NCI-H524 (cell line): ENCODE measurements at regions not wholly inside any gene's neighbourhood (a gene's known extent, or its start where the extent isn't known, plus 50 kb on each side); places are given as distances from the start of the nearest gene placed in this dataset.
"Not testable (repeated sequence)": the region's sequence is repeated elsewhere in the genome, so short reads cannot be mapped to it uniquely, and the experiment has no call there.

ENCODE experiments used
- DNase-seq, 2 experiments: peaks; one replicate each; lab custom pipeline; 2025; lab: John Stamatoyannopoulos, UW

DNA sequence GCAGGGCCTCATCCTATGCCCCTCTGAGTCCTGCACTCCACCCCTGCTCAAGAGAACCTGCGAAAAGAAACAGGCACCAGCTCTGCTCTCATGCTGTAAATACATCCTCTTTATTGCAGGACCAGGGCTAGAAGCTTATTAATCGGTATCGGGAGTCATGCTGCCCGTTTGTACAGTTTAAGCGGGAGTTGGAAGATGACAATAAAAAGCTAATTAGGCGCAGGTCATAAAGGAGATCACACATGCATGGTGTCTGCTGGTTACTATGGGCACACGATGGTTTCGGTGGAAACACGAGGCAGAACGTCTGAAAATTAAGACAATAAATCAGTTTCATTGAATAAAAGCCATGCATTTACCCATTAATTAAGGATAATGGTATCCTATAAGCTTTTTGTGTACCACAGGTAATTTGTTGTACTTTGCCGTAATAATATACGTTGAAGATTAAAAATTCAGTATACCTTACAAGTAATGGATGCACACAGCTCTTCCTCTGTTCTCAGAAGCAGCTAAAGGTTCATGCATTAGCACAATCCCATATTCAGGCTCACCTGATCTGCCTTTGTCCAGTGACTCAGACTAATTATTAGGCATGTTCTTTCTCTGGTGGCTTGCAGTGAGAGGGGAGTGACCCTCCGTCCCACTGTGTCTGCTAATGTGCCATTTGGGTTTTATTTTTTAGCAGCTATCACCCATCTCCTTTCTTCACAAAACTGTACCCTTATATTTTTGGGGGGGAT is 406.0 kb downstream of the TSHZ3 start:
- DNase-seq: no peak

DNA sequence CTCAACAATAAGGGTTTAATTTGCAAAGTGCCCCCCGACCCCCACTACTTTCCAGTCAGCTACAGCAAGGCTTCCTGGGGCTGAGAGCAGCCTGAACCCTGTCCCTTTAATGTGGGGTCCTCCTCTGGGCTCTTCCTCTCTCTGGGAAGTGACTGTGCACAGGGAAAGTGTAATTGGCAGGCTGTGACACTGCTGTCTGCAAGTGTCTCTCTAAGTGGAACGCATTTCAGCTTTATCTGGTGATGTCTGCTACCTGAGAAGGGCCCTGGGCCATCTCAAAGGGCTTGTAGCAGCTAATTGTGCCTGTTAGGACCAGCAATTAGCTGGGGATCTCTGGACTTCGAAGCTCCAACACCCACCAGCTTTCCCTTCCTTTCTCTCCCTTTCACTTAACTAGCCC is 406.6 kb downstream of the TSHZ3 start:
- no peak for DNase-seq

DNA sequence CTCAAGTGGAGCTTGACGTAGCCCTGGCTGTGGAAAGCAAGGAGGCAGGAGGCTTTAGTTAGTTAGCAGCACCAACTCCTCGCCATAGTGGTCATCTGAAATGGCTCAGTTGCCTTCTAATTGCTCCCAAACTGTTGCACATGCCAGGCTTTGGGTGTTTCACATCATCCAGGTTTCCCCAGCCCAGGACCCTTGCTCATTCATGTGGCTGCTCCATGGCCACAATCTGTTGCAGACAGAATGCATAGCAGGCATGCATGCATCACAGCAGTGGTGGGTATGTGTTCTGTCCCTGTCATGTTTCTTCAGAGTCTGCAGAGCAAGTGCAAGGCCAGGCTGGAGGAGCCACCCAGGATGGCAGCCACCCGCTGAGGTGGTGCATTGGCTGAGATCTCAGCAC is 407.6 kb downstream of the TSHZ3 start:
- no peak for DNase-seq

DNA sequence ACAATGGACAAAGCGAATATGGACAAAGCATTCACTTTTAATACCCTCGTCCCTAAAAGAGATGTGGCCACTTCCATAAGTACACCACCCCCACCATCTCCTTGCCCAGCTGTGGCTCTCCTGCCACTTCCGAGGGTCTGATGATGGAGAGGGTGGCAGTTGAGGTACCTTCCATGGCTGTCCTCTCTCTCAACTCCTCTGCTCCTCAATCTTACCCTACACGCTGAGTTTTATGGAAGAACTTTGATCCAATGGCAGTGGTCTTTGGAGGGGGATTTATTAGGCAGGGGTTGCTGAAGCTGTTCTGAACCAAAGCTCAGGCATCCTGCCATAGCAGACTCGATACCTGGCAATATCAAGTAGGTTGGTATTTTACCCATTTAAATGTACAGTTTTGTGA is 413.0 kb downstream of the TSHZ3 start:
- DNase-seq: no peak

DNA sequence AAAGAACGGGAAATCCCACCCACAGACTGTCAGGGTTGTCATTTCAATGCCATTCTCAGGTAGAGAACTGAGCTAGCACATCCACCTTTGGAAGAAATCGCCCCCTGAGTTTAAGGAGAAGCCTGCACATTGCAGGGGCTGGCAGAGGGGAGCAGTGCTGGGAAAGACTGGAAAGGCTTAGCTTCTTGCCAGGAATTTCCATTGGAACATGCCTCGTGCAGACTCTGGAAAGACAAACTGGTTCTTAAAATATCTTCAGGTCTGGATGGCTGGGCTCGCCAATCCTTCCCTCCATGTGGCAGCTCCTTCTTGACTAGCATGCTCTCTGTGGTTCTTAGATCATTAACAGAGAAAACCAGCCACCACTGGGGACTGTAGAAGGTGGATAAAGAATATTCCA is 414.1 kb downstream of the TSHZ3 start:
- DNase-seq: no peak

DNA sequence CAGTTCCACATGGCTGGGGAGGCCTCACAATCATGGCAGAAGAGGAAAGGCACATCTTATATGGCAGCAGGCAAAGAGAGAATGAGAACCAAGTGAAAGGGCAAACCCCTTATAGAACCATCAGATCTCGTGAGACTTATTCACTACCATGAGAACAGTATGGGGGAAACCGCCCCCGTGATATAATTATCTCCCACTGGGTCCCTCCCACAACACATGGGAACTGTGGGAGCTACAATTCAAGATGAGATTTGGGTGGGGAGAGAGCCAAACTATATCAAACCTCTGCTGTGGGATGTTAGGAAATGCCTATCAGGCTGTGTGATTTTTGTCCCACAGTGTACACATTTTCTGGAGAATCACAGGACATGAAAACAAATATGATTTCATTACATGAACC is 415.8 kb downstream of the TSHZ3 start:
- not testable (repeated sequence) for DNase-seq

DNA sequence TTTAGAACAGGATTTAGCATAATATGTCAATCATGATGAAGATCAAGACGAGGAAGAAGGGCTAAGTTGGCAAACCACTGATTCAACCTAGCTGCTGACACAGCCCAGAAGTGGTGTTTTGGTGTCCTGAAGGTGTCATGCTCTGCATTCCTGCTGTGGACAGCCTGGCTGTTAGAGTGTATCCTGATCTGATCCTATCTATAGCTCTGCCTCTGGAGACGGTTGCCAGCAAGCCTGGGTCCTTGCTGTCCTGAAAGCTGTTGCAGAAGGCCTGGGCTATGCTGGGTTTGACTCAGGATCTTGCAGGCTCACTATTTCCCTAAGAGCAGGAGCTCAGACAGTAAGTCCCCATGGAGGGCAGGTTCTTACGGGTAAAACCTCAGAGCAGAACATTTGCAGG is 416.4 kb downstream of the TSHZ3 start:
- DNase-seq: no peak

DNA sequence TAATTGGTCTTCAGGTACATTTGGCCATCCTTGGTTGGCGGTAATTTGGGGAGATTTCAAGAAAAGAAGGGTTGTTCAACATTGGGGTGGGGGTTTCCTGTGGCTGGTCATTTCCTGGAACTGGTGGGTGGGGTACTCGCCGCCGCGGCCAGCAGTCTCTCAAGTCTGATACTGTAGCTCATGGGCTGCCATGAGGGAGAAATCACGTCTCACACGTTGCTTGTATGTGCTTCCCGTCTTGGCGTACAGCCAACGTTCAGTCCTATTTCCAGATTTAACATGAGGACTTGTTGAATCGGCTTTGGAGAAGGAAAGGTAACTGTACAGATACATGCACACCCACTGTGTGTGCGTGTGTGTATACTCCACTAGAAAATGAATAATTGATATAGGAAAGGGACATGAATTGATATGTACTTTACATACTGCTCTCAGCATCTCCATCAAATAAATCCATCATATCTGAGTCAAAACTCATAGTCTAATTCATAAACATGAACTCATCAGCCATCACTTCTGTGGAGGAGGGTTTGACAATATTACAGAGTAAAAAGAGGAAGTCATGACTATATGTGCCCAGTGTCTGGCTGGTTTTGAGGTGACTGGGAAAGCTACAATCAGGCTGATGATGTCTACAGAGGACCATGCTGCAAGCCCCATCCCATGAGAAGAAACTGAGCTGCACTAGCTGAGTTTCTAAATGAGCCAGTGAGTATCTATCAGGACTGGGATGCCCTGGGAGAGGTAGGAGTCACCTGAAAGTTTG is 418.1 kb downstream of the TSHZ3 start:
- DNase-seq: no peak

DNA sequence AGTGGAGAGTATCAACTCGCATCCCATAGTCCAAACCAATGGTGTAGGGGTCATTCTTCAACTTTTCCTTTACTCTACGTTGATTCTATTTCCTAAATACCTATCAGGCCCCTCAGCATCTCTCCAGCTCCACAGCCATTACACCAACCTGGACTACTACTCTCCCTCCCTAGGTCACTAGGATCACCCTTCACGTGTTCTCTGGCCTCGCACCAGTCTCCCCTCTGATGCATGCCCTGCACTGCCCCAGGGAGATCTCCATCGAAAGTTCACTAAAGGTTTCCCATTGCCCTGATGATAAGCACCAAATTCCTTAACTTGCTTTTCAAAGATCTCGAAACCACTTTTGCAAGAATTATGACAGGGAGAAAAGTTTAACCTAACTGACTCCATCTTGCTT is 421.5 kb downstream of the TSHZ3 start:
- DNase-seq: no peak

DNA sequence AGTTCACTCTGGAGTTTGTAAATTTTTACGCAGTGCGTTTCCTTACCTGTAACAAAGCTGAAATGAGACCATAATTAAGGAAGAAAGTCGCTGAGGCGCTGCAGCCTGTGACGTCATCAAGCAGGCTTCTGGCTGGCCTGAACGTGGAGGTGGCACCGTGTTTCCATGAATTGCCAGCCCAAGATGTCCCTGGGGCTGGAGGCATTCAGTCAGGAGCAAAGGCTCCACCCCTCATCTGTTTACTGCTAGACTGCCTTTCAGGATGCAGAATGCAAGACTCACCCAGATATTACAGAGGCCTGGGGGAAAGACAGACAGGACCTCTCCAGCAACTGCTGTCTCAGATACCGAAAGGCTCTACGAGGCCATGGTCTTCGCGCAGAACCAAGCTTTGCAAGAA is 424.6 kb downstream of the TSHZ3 start:
- no peak for DNase-seq

DNA sequence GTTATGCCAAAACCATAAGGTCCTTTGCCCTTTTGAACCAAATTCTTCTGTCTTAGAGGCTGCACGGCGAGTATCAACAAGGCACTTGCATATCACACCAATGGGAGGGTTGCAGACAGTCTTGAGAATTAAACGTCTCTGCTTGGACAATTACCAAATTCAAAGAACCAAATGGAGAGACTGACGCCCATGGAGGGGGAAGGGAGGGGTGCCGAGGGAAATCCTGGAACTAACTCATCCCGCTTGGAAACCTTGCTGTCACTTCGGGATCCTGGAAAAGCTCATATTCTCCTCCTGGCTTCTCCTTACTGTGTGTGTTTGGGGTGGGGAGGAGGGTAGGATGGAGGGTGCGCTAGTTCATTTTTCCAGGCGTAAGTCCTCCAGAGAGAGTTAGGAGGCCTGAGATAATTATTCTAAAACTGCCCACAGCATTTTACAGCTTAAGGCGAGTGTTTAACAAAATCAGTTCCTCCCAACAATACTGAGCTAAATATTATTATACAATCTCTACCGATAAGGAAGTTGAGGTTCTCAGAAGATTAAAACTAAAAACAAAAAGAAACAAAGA is 425.1 kb downstream of the TSHZ3 start:
- DNase-seq: no peak

DNA sequence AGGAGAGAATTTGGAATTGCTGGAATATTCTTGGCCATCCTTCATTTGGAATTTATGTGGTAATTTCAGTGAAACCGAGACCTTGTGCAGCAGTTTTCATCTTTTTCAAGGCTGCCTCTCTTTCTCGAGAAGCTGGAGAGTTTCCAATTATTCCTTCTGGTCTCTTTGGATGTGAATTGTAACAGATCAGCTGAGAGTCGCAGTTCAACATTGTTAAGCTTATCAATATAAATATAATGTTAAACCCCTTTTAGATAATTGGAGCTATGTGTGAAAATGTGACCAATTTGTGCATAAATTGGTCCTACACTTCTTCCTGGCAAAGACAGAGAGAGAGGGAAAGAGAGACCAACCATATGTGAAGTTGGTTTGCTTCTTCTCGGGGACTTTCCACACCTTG is 425.6 kb downstream of the TSHZ3 start:
- DNase-seq: no peak

DNA sequence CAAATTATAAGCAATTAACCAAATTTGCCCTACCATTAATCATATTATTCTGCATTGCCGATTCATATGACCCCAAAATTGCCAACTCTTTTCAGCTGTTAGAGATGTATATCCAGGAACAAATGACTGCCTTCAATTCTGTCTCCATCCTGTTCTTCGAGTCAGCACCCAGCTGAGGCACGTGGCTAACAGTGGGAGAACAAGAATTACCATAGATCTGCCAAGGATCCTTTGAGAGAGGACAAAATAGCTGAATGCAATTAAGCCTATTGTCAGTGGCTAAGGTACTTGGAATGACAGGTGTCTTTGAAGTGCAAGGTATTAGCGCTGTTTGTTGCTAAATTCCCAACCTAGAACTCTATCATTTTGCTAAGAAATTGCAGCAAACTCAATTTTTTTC is 426.1 kb downstream of the TSHZ3 start:
- no peak for DNase-seq

DNA sequence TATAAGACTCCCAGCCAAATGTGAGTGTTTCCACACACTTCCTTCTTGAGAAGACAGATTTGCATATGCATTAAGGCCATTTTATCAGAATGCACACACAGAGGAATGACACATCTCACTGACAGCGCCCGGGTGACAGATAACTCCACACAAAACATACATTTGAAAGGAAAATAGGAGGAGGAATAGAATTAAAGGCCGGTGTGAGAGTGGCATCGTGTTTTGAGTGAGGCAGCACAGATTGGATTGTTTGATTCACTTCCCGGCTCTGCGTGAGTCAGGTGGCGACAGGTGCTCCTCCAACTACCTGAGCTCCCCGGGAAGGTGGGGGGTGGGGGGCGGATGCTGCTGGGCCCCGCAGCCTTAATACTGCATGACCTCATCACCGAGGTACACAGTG is 429.0 kb downstream of the TSHZ3 start:
- DNase-seq: no peak

DNA sequence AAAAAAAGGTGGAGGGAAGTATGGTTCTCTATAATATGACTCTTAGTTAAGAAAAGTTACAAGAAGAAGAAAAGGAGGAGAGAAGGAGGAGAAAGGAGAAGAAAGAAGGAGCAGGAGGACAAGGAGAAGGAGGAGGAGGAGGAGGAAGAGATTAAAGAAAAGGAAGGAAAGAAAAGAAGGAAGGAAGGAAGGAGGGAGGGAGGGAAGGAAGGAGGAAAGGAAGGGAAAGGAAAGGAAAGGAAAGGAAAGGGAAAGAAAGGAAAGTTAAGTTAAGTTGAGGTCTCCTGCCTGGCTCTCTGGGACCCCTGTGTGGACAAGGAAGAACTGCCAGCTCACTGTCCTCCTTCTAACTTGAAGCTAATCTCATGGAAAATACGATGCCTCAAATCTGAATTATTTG is 429.5 kb downstream of the TSHZ3 start:
- no peak for DNase-seq

DNA sequence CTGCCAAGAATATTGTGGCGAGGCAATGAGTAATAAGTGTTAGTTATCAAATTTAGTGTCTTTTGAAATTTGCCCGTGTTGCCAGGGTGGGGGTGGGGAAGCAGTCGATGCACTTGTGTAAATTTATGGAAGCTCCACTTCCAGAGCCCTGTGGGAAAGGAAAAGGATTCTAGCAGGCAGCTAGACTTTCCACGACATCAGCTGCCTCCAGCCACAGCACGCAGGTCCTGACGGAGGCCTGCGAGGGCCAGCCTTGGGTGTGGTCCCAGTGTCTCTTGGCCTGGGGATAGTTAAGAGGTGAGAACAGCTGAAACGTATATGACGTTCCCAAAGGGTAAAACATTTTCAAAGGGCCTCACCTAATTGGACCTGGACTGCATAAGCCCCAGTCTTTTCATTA is 433.0 kb downstream of the TSHZ3 start:
- DNase-seq: no peak

DNA sequence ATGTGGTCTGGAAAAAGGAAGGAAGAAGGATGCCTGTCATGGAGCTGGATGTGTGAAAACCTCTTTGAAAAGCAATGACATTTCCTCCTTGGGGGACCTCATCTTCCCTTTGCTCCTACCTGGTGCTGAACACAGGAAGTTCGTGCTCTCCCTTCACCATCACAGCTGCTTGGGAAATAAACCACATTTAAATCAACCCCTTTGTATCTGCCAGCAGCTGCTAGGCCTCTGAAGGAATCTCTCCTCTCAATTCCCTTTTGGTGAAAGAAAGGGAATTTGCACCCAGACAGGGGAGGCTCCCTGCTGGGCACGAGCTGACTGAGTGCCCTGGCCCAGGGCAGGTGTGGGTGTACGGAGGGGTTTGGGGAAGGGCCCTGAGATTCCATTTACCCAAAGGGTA is 437.7 kb downstream of the TSHZ3 start:
- DNase-seq: no peak

DNA sequence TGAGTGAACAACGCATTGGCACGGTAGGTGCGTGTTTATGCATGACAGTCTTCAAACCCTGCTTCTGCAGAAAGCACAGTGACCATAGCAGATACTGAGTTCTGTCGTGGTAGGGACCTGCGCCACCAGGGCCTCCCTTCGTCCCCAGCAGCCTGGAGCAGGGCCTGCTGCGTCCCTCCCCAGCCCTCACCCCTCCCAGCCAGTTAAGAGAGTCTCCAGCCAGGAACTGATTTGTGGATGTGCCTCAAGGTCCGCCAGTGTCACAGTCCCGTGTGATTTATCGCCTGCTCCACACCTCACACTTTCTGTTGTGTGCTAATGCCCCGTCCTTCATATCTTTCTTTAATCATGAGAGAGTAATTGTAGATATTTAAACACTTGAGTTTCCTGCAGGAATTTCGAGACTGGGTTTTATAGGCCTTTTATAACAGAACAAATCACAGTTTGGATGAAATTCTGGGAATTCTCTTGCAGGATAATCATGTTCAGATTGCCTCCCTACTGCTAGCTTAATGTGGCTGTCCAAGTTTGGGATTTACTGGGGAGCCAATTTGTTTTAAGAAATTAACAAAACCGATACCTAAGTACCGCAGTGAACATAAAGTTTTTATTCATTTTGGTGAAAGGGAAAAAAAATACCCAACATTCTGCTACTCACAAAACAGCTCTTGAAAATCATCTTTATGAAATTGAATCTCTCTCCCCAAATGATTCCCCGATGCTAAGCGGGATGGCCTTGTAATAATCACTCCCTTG is 438.6 kb downstream of the TSHZ3 start:
- no peak for DNase-seq

DNA sequence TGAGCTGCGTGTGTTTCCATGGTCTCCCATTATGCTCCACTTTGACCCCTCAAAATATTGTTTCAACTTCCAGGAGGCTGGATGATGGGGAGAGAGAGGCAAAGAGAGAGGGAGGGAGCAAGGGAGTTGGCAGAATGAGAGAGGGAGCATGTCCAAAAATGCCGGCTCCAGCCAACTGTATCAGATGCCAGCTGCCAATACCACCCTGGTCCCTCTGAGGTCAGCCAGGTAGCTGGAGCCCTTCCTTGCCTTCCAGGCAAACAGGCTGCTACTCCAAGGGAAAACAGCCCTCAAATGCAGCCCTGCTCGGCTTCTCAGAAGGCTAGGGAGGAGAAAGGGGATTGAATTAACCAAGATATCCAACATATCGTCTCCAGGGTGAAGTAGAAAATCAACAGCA is 440.0 kb downstream of the TSHZ3 start:
- no peak for DNase-seq

DNA sequence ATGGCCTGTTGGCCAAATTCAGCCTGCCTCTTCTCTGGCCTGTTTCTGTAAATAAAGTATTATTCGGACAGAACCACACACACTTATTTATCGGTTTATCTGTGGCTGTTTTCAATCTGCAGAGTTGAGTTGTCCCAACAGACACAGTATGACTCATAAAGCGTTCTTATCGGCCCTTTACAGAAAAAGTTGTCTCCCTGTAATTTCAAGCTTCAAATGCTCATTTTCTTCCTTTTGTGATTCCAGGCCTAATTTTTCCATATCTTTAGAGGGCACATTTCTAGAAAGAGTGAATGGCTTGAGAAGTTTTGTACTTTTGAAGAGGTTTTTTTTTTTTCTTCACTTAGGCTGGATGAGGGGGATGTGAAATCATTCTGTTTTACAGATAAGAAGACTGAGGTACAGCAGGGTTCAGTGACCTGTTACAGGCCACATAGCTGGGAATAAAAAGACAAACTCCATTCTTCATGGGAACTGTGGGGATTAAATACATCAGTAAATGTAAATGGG is 440.9 kb downstream of the TSHZ3 start:
- DNase-seq: no peak

DNA sequence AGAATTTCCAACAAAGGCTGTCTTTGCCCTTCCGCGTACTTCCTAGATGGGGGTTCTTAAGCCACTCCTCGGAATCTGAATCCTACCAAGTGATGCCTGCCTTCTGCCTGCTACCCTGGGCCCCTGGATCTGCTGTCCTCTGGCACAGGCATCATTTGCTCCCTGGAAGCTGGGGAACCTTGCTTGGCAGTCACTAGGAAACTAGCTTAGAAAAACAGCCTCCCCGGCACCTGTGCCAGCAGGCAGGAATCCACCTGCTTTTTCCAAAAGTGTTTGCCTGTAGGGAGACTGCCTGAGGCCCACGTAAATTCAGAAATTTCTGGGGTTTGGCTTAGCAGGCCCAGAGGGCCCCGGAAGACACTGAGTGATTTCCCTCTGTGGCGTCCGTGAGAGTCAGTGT is 442.4 kb downstream of the TSHZ3 start:
- DNase-seq: no peak

DNA sequence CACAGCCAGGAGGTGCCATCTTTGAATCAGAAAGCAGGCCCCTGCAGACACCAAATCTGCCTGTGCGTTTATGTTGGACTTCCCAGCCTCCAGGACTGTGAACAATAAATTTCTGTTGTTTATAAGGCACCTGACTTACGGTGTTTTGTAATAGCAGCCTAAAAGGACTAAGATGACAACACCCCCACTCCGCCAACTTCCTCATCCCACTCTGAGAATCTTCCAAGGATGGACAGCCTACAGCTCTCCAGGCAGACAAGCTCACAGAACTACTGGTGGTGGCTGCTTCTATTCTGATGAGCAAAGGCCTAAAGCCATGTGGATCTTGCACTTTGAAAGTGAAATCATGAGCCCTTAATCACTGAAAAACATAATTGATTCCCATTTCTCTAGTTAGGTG is 449.2 kb downstream of the TSHZ3 start:
- DNase-seq: no peak
